Lower leg skin (tissue), 3 donors: ENCODE measurements at regions not wholly inside any gene's neighbourhood (a gene's known extent, or its start where the extent isn't known, plus 50 kb on each side); places are given as distances from the start of the nearest gene placed in this dataset.

Experiments used
- CTCF ChIP-seq, 3 donors: fragments of 450-650 bp; IDR thresholded peaks; one replicate each; pipeline ENCODE4 v1.5.1; 2016; ENCODE audit warnings: antibody characterized with exemption in 3 of 3, mild to moderate bottlenecking in 3 of 3, moderate library complexity in 2 of 3
- POLR2A ChIP-seq, 2 donors: fragments of 450-650 bp; IDR thresholded peaks; one replicate each; pipeline ENCODE4 v1.6.1; 2016 to 2017; ENCODE audit warnings: antibody characterized with exemption in 2 of 2, mild to moderate bottlenecking in 1 of 2, moderate library complexity in 1 of 2

- TF ChIP-seq CTCF (IDR thresholded peaks at IDR 0.05), result no peak
- TF ChIP-seq POLR2A (IDR thresholded peaks at IDR 0.05), result no peak
Measured at GRCh38 chr4:19596342-19596741, 655.4 kb upstream of the SLIT2 start.
